ENCODE measurements at regions not wholly inside any gene's neighbourhood (a gene's known extent, or its start where the extent isn't known, plus 50 kb on each side); places are given as distances from the start of the nearest gene placed in this dataset.

DNA sequence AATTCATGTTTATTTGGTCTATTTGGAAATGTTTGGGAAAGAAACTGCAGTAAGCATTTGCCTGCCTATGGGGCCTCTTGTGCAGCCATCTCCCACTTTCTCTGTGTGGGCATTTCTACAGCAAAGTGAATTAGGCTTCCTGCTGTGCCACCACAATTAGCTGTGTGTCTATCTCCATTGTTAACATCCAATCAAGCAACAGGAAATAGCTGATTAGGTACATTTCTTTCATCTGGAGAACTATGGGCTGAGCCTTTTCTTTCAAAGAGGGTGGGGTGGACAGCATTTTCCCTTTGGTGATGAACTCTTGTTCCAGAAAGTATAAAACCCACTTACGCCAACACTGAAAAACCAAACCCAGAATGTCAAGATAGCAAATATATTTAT lies 640.0 kb downstream of the ACTR3B start:
- no peak for DNase-seq (ENCODE audit: low read depth)
- TF ChIP-seq, protein P1, sequence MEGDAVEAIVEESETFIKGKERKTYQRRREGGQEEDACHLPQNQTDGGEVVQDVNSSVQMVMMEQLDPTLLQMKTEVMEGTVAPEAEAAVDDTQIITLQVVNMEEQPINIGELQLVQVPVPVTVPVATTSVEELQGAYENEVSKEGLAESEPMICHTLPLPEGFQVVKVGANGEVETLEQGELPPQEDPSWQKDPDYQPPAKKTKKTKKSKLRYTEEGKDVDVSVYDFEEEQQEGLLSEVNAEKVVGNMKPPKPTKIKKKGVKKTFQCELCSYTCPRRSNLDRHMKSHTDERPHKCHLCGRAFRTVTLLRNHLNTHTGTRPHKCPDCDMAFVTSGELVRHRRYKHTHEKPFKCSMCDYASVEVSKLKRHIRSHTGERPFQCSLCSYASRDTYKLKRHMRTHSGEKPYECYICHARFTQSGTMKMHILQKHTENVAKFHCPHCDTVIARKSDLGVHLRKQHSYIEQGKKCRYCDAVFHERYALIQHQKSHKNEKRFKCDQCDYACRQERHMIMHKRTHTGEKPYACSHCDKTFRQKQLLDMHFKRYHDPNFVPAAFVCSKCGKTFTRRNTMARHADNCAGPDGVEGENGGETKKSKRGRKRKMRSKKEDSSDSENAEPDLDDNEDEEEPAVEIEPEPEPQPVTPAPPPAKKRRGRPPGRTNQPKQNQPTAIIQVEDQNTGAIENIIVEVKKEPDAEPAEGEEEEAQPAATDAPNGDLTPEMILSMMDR (conservative IDR thresholded peaks at IDR 0.05; ENCODE audit: low read depth, low read length): no peak

GRCh38 chr7:153400735-153401593 lies 641.4 kb downstream of the ACTR3B start:
- no peak for DNase-seq (ENCODE audit: low read depth)
- H3K4me3 ChIP-seq (ENCODE audit: low read depth, low read length): no peak overlapping the region
- TF ChIP-seq, protein P1 (conservative IDR thresholded peaks at IDR 0.05; ENCODE audit: low read depth, low read length): no peak

More for the DNA sequence above, 640.0 kb downstream of the ACTR3B start:
- H3K4me3 ChIP-seq (ENCODE audit: low read depth, low read length): no peak overlapping the region

DNA sequence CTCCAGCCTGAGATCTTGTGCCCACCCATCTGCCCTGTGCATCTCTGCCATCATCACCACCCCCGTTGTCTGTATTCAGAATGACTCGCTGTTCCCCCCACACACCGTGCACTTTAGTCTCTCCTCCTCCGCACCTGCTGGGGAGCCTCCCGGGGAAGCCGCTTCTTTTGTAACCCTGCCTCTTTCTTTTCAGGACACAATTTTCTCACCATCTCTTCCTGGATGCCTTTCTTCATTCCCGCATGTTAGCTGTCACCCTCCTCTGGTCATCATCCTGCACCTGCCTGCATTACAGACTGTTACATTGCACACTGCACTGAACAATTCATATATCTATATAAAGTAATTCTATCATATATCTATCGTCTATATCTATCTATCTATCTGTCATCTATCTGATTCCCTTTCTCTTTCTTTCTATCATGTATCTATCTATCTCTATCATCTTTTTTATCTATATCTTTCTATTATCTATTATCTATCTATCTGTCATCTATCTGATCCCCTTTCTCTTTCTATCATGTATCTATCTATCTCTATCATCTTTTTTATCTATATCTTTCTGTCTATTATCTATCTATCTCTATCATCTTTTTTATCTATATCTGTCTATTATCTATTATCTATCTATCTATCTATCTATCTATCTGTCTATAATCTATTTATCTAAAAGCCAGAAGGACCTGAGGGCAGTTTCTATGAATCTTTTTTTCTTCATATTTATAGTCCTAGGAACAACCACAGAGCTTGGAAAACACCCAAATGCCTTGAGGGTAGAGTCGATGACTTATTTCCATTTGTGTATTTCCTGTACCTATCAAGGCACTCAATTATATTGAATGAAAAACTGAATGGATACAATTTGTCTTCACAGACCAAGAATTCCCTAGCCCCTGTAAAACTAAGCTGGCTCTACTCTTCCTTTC lies 642.5 kb downstream of the ACTR3B start:
- TF ChIP-seq, protein P1 (conservative IDR thresholded peaks at IDR 0.05; ENCODE audit: low read depth, low read length): no peak
- no peak overlapping the region for H3K4me3 ChIP-seq (ENCODE audit: low read depth, low read length)
- DNase-seq (ENCODE audit: low read depth): no peak

DNA sequence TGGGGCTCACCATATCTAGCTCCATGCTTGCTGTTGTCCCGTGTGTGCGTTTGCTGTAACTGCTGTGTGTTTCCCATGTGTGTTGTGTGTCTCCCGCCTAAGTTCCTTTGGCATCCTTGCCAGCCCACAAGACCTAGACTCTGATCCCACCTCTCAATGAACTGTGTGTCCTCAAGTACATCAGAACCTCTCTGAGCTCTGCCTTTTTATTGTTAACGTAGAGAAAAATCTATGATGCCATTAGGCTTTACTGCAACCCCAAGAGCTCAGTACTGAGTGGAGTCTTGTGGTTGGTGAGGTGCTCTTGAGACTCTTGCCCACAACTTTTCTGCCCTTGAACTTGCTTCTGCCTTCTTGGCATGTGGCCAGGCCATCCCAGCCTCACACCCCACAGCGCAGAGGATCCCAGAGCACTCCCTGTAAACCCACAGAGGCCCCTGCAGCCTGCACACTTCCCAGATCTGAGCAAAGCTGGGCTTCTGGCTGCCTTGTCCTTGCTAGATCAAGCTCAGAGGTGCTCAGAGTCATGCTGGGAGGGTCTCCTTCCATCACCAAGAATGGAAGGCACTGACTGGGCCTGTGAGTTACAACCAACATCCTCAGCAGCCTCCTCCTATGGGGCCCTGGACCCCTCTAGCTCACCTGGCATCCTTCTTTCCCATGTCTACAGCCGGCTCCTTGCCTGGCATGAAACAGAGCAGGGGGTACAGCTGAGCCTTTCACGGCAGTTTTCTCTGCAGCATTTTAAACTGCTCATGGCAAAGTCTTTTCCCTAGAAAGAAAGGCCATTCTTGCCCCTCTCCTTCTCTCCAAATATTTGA lies 643.4 kb downstream of the ACTR3B start:
- H3K4me3 ChIP-seq (ENCODE audit: low read depth, low read length): no peak overlapping the region
- no peak for DNase-seq (ENCODE audit: low read depth)
- TF ChIP-seq, protein P1 (conservative IDR thresholded peaks at IDR 0.05; ENCODE audit: low read depth, low read length): no peak

- H3K4me3 ChIP-seq (ENCODE audit: low read depth, low read length): no peak overlapping the region
- TF ChIP-seq, protein P1 (conservative IDR thresholded peaks at IDR 0.05; ENCODE audit: low read depth, low read length): no peak
- DNase-seq (ENCODE audit: low read depth): no peak
Measured at GRCh38 chr7:153404124-153404523, 644.6 kb downstream of the ACTR3B start.

DNA sequence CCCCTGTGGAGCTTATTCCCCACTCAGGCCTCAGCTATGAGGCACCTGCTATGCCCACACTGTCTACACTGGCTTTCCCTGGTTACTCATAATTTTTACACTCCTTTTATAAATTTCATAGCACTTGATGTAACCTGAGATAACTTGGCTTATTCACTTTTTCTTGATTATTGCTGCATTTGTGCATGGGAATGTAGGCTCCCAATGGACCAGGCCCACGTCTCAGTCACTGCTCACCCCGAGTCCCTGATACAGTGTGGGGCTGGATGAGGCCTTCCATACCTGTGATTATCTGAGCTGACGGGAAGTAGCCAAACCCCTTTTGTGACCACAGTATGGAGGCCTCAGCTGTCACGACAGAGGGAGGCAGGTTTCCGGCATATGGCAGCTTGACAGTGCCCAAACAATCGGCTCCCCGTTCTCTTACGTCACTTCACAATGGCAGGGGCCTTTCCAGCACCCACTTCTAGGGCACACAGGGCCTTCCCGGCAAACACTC lies 645.3 kb downstream of the ACTR3B start:
- H3K4me3 ChIP-seq (ENCODE audit: low read depth, low read length): no peak overlapping the region
- TF ChIP-seq, protein P1 (conservative IDR thresholded peaks at IDR 0.05; ENCODE audit: low read depth, low read length): no peak
- DNase-seq (ENCODE audit: low read depth): no peak
